GM19043 (cell line): ENCODE measurements at regions not wholly inside any gene's neighbourhood (a gene's known extent, or its start where the extent isn't known, plus 50 kb on each side); places are given as distances from the start of the nearest gene placed in this dataset.
"Not testable (repeated sequence)": the region's sequence is repeated elsewhere in the genome, so short reads cannot be mapped to it uniquely, and the experiment has no call there.

Source experiments
- ATAC-seq: cut with Tn5 transposase; IDR thresholded peaks from one replicate; pipeline ENCODE4 v1.9.1; 2021; ENCODE audit warnings: low read depth; ENCODE audit not compliant: unreplicated experiment

- ATAC-seq = no peak
These were observed 60.2 kb downstream of the THNSL1 start for GRCh38 chr10:25076506-25077177.

- no peak for ATAC-seq
These were observed 62.4 kb downstream of the THNSL1 start for GRCh38 chr10:25078658-25079431.

GRCh38 chr10:25080880-25081581 is 64.6 kb downstream of the THNSL1 start:
- peak; percentile 87 for ATAC-seq

GRCh38 chr10:25082276-25083204 is 66.1 kb downstream of the THNSL1 start:
- ATAC-seq = no peak

- ATAC-seq = no peak
These were observed 67.2 kb downstream of the THNSL1 start for GRCh38 chr10:25083546-25084111.

- ATAC-seq = no peak
These were observed 68.0 kb downstream of the THNSL1 start for GRCh38 chr10:25084447-25084846.

- no peak for ATAC-seq
These were observed 78.2 kb downstream of the THNSL1 start for GRCh38 chr10:25094590-25094989.

GRCh38 chr10:25097669-25098411 is 77.0 kb upstream of the GPR158 start:
- no peak for ATAC-seq

GRCh38 chr10:25100141-25100540 is 74.7 kb upstream of the GPR158 start:
- no peak for ATAC-seq

GRCh38 chr10:25101461-25102146 is 73.2 kb upstream of the GPR158 start:
- ATAC-seq = no peak

- no peak for ATAC-seq
These were observed 72.5 kb upstream of the GPR158 start for GRCh38 chr10:25102147-25102822.

GRCh38 chr10:25103703-25104102 is 71.1 kb upstream of the GPR158 start:
- no peak for ATAC-seq

- no peak for ATAC-seq
These were observed 70.4 kb upstream of the GPR158 start for GRCh38 chr10:25104441-25104840.

GRCh38 chr10:25105262-25105661 is 69.5 kb upstream of the GPR158 start:
- ATAC-seq = no peak

- no peak for ATAC-seq
These were observed 69.0 kb upstream of the GPR158 start for GRCh38 chr10:25105743-25106260.

- ATAC-seq = no peak
These were observed 67.0 kb upstream of the GPR158 start for GRCh38 chr10:25107756-25108155.

- ATAC-seq = not testable (repeated sequence)
These were observed 64.9 kb upstream of the GPR158 start for GRCh38 chr10:25109896-25110295.

- no peak for ATAC-seq
These were observed 62.8 kb upstream of the GPR158 start for GRCh38 chr10:25112016-25112415.
